ENCODE measurements at regions not wholly inside any gene's neighbourhood (a gene's known extent, or its start where the extent isn't known, plus 50 kb on each side); places are given as distances from the start of the nearest gene placed in this dataset.

DNA sequence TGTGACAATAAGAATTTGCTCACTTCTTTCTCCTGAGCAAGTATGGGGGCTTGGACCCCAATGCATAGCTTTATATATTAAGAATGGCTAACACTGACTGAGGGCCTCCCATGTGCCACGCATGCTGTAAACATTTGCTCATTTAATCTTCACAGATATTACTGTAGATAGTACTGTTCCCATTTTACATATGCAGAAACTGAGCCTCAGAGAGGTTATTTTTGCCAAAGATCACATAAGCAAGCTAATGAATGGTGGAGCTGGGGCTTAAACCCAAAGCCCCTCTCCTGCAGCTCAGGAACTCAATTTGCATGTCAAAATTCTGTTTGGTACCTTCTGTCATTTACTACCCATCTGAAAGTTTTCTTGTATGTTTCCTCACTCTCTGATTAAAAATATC lies 163.5 kb upstream of the NFIA start:
- TF ChIP-seq, protein P1, sequence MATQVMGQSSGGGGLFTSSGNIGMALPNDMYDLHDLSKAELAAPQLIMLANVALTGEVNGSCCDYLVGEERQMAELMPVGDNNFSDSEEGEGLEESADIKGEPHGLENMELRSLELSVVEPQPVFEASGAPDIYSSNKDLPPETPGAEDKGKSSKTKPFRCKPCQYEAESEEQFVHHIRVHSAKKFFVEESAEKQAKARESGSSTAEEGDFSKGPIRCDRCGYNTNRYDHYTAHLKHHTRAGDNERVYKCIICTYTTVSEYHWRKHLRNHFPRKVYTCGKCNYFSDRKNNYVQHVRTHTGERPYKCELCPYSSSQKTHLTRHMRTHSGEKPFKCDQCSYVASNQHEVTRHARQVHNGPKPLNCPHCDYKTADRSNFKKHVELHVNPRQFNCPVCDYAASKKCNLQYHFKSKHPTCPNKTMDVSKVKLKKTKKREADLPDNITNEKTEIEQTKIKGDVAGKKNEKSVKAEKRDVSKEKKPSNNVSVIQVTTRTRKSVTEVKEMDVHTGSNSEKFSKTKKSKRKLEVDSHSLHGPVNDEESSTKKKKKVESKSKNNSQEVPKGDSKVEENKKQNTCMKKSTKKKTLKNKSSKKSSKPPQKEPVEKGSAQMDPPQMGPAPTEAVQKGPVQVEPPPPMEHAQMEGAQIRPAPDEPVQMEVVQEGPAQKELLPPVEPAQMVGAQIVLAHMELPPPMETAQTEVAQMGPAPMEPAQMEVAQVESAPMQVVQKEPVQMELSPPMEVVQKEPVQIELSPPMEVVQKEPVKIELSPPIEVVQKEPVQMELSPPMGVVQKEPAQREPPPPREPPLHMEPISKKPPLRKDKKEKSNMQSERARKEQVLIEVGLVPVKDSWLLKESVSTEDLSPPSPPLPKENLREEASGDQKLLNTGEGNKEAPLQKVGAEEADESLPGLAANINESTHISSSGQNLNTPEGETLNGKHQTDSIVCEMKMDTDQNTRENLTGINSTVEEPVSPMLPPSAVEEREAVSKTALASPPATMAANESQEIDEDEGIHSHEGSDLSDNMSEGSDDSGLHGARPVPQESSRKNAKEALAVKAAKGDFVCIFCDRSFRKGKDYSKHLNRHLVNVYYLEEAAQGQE (IDR thresholded peaks at IDR 0.05), result no peak
- no peak for TF ChIP-seq EGR1 (IDR thresholded peaks at IDR 0.05; ENCODE audit: low read depth in 2 of 2)
- no peak for TF ChIP-seq FOXA2 (IDR thresholded peaks at IDR 0.05)
